OCI-M2 (cell line): ENCODE measurements at regions not wholly inside any gene's neighbourhood (a gene's known extent, or its start where the extent isn't known, plus 50 kb on each side); places are given as distances from the start of the nearest gene placed in this dataset.

Source experiments
- DNase-seq: peaks from one replicate; lab custom pipeline; 2025; ENCODE audit not compliant: unreplicated experiment; lab: John Stamatoyannopoulos, UW

DNA sequence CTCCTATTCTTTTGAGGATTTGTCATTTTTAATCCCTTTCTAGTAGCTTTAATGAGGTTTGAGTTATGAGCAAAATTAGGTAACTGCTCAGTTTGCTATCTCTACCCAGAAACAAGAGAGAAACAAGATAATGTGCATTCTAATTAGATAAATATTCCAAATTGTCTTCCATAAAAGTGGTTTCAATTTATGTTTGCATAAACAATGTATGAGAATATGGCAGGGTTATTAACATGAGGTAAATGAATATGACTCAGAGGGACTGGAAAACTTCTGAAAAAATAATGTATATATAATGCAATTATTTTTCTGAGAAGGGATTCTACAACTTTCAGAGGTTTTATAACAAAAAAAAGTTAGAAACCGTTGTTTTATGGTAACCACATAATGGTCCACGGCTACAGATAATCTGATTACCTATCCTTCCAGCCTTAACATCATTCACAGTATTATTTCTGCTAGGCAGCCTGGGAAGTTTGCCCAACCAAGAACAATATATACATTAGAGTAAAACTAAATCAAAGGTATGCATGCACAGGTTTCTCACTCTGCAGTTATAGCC is 101.2 kb downstream of the CRPPA start:
- no peak for DNase-seq

DNA sequence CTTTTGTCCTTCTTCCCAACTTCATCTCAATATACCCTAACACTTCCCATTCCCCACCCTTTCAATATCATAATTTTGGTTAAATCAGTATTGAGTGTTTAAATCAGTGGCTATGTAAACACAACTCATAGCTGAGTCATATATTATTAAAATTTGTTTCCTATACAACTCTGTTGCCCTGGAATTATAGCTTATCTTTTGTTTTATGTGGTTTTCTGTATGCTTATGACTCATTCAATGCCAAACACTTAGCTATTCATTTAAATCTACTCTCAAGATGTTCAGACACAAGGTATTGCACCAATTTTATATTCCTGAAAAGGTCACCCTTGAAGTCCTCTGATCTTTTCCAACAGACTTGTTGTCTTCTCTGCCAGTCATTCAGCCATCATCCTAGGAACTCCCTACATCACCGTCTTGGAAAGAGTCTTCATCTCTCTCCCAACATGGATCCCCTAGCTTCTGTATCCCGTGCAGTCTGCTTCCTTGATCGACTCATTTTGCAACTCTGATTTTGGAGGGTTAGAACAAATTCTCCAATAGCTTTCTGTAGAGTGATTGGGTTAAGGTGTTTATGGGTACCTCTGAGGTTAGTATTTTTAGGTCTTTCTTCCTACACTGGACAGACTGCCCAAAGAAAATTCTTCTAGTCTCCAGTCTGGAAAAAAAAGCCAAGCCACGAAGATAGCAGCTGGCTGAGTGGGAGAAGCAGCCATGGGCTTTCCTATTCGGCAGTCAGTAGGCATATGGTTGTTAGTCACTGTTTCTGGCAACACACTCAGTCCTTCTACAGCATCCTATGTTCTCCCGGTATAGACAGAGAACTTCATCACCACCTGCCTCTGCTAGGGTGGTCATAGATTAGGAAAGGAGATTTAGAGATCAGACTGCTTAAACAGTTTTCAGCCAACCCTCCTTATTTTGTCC is 102.1 kb downstream of the CRPPA start:
- no peak for DNase-seq

DNA sequence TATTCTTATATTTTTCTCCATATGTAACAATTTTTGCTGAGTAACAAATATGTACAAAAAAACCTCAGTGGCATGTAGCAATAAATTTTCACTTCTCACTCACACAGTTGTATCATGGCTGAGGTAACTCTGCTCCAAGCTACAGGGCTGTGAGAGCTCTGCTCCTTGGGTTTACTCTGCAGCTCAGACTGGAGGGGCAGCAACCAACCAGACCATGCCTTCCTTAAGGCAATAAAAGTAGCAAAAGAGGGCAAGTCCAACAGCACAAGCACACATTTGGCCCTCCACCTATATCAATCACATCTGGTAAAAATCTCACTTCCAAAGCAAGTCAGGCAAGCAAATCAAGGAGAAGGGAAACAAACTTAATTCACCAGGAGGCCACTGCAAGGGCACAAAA is 102.9 kb downstream of the CRPPA start:
- DNase-seq: no peak

DNA sequence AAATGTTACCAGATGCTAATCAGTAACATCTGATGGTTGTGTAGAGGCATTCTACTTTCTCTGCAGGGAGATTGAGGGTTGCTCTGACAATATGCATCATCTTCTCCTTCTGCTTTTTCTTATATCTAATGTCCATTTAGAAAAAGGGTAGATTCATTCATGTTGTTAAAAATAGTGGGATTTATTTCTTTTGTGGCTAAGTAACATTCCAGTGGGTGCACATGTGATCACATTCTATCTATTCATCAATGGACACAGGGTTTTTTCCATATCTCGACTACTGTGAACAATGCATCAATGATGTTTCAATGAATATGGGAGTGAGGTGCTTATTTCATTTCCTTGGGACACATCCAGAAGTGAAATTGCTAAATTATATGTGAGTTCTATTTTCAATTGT is 103.9 kb downstream of the CRPPA start:
- no peak for DNase-seq

DNA sequence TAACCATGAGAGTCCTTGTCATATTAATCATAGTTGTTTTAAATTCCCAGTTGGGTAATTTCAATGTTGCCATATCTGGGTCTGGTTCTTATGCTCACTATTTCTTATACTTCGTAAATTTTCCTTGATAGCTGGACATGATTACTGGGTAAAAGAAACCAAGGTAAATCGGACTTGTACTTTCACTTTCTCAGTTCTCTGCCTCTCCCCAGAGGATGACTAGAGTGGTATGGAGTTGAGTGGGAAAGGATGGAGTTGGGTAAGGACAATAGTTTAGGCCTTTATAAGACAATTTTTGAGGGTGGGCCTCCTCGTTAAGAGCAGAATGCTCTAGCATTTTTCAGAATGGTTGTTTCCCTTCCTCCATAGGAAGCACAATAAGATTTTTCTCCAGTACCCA is 106.1 kb downstream of the CRPPA start:
- no peak for DNase-seq

DNA sequence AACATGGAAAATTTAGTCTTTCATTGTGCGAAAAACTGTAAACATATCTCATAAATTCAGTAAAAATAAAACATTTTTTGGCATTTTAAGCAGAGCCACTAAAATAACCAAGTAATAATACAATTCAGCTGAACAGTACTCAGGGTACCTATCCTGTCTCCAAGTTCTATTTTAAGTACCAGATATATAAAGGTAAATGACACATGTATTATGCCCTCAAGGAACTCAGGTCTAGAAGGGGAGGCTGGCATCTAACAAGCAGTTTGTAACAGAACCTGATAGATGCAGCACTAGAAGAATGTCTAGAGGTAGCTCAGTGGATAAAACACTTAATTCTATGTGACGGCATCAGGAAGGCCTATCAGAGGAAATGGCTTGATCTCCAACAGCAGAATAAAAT is 112.2 kb downstream of the CRPPA start:
- no peak for DNase-seq

DNA sequence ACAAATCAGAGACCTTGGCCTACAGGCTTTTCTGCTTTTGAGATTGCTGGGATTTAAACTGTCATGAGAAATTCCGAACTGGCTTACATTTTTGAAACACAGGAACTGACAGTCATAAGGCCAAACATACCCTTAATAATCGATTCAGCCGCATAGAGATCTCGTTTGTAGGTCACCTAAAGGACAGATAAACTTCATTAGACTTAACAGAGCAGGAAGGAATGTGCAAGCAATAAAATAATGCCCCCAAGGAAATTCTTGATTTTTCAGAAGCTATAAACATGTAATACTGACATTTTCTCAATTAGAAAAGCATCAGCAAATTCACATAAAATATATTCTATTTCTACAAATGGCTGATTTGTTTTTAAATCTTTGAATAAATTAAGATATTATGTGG is 120.0 kb downstream of the CRPPA start:
- no peak for DNase-seq

DNA sequence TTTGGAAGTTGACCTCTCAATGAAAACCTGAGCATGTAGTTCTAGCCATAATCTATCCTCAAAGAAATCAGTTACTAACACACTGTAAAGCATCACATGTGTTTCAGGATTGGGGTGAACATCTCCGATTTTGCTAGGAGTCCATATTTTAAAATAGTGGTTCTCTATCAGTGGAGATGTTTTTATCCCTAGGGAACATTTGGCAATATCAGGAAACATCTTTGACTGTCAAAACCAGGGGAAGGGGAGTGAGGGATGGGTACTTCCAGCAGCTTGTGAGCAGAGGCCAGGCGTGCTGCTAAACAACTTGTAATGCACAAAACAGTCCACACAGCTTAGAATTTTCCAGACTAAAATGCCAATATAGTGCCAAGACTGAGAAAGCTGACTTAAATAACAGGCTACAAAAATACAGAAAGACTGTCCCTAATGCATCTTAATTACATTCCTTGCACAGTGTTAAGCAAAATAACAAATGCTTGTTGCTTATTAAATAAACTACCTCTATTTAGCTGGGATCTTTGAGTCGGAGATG is 120.9 kb downstream of the CRPPA start:
- no peak for DNase-seq

DNA sequence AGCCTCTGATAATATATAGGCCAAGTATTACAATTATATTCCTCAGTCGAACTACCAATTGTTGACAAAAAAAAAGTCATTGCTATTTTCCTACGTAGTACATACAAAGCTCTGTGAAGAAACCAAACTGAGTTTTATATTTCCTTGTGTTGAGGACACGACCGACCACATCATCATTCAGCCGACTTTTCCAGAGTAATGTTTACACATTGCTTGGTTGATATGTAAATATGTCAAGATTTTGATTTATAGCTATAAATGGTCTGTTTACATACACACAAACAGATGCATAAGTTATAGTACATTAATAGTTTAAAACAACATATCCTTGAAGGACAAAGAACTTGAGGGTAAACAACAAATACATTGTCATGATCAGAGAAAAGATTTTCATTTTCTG is 121.5 kb downstream of the CRPPA start:
- DNase-seq: no peak

DNA sequence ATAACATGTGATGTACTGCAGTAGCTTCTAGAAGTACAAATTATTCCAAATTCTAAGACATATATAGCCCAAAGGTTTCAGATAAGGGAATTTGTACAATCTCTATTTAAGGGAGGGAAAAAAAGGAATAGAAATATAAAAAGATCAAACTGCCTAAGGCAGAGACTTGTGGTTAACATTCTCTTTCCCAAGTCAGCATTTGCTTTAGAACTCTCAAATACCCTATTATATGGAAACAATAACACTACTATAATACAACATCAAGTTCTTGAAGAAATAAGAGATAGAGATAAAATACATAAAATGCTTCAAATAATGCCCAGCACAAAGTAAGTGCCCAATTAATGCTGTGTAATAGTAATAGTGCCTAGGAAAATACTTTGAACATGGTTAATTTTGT is 123.1 kb downstream of the CRPPA start:
- no peak for DNase-seq

DNA sequence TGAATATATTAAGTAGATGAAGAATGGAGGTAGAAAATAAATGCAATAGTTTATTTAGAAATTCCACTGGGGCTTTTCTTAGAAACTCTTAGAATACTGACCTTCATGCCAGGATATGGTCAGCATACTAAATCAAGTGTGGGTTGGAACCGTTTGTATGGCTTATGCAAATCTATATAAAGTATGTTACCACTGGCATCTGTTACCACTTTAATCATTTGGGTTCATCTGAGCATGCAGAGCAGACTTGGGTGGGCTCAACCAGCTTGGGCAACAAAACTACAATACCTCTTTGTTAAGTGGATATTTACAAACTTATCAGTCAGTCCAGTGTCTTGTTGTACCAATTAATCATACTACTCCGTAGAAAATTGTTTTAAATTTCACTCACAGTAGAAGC is 125.8 kb downstream of the CRPPA start:
- no peak for DNase-seq

DNA sequence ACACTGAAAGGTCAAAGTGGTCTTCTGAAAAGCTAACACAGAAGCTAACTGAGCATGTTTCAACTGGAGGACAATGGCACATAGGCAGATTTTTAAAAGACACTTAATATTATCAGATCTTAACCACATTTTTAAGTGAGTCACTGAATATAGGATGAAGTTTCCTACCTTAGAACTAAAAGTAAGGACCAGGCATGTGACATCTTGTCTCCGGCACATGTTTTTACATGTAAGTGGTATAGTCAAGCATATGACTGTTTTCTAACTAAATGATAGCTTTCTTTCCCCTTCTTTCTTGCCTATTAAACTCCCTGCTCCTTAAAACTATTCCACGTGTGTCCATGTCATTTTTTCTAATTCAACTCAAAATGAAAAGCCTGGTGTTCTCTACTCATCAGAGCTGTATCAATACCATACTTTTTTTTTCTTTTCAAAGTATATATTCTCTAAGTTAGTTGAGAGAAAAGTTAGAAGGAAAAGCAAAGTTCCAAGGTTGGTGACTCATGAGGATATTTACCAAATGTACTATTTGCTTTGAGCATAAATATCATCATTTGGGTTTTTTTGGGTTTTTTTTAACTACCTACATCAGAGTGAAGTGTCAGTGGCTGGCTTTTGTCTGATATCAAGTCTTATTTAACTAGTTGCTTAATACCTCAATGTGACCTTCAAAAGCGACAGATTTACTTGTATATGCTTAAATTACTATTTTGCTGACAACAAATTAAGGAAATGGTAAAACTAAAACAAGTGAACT is 127.5 kb downstream of the CRPPA start:
- DNase-seq: no peak

DNA sequence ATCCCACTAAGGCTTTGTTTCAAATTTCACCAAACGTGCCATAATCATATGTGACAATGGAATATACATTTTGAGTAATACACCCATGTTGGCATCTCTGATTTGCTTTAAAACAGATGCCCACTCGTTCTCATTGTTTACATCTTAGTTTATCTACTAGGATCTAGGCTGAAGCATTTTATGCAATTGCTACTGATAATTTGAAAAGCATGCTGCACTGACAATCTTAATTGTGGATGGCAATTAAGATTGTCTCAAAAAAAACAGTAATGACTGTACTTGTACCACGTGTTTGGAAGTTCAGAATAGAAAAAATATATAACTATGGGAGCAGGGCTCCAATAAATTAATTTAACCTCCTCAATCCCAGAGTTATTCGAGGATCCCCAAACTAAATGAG is 136.8 kb downstream of the CRPPA start:
- no peak for DNase-seq

DNA sequence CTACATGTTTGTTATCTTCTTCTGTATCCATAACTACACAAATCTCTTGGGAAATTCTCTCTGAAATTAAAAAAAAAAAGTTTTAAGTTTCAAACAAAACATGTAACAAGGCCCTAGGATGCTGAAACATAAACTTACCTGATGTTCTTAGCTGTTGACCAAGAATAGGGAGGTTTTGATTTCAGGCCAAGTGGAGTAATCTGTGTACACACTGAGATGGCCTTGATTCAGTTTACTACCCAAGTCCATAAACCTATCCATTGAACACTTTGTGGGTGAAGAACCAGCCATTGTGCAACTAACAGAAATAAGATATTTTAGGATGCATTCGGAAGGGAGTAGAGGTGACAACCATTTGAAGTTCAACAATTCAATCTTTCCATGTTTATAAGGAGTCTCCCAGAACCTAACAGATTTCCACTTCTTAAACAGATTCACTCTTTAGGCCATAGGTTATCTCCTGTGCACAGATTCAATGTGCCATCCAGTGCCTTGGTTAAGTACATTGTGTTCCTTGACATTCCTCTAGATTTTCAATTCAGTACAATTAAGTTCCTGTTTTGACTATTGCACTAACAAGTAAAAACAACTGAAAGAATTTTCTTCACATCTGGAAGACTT is 143.1 kb downstream of the CRPPA start:
- no peak for DNase-seq

DNA sequence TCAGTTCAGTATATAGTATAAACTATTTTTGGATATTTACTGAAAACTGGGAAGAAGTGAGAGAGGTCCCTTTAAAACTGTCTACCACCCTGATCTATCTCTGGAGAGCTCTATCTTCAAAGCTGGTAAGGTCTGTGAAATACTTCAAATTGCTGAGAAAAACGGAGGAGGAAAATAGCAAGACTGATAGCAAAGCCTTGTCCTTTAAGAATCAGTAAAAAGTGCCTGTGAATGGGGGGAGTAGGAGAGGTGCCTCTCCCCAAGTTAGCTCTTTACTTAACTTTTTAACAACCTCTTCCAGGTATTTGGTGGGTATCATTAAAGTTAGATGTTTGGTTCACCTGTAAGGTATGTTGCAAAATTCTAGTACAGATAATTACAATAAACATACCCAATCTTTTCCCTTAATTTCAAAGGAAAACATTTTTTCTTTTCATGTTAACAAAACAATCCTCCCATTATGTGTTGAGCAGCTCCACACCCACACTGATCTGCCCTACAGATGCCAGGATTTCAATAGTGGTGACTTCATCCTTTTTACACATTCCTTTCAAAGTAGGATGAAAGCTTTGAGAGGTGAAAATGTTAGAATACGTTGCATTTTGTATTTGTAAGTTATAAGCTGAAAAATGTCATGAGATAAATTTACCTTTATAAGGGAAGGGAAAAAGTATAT is 149.2 kb downstream of the CRPPA start:
- no peak for DNase-seq

DNA sequence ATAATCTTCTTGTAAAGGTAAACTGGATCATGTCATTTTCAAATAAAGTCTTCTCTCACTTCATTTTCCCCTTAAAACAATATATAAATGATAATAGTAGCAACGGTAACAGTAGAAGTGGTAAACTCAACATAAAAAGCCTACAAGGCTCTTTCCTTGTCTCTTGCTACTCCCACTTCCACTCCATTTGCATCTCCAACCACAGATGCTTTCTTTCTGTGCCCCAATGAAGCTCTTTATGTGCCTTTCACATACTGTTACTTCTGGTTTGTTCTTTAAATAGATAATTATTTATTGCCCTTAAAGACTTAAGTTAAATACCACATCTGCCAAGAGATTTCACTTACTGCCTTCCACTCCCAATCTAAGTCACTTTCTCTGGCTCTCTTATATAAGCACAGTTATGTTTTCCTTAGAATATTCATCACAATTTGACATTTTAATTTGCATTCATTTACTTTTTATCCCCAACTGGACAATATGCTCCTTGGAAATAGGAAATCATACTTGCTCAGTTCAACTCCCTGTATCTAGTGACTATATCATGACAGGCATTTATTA is 149.9 kb downstream of the CRPPA start:
- DNase-seq: no peak

DNA sequence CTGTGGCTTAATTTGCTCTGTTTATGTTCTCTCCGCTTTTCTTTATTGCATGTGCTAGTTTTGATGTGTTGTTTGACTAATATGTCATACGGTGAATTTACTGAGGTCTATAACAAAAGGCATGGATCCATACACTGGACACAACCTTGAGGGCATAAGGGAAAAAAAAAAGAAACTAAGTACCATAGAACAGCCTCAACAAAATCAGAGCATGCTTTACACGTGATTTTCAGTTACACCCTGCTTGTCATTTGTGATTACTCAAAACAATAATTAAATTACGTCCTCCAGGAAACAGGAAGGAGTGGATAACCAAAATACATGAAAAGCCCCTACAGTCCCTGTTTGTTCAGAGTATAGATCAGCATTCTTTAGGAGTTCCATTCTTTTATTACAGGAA is 150.5 kb downstream of the CRPPA start:
- no peak for DNase-seq

DNA sequence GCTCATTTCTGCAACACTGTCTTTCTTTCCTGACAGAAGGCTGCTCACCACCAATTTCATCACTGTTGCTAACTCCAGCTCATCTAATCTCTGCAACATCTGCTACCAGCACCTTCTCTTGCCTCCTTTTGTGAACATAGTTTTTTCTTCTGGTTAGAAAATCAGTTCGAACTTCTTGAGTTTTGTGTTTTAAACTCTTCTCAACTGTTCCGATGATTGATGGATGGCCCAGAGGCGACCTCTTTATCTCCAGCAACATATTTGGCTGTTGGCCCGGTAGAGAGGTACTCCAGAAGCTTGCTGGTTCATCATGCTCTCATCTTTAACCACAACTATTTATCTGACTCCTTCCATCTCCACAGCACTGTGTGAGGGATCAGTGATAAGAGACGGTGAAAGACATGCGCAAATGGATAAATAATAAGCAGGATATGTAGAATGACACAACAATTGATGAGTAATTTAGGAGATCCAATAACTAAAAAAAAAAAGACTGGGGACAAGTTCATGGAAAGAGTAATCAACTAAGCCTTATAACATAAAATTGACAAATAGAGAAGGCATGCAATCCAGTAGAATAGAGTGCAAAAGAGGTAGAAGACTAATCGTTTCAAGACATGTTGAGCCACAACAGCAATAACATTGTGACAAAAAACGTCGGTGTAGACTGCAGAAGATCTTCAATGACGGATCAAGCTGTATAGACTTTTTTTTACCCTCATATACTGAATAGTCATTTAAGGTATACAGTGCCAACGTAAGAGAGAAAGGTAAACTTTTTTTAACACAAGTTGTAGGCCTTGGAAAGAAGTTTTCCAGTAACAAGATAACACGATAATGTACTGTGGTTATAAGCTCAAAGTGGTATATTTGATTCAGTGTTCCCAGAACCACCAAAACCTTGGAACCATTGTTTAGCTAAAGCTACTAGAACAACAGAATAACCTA is 152.2 kb downstream of the CRPPA start:
- DNase-seq: peak; percentile 76
